GM18520 (cell line): ENCODE measurements at regions not wholly inside any gene's neighbourhood (a gene's known extent, or its start where the extent isn't known, plus 50 kb on each side); places are given as distances from the start of the nearest gene placed in this dataset.
"Not testable (repeated sequence)": the region's sequence is repeated elsewhere in the genome, so short reads cannot be mapped to it uniquely, and the experiment has no call there.

Experiments
- ATAC-seq: cut with Tn5 transposase; IDR thresholded peaks from one replicate; pipeline ENCODE4 v1.9.1; 2021; ENCODE audit not compliant: unreplicated experiment

DNA sequence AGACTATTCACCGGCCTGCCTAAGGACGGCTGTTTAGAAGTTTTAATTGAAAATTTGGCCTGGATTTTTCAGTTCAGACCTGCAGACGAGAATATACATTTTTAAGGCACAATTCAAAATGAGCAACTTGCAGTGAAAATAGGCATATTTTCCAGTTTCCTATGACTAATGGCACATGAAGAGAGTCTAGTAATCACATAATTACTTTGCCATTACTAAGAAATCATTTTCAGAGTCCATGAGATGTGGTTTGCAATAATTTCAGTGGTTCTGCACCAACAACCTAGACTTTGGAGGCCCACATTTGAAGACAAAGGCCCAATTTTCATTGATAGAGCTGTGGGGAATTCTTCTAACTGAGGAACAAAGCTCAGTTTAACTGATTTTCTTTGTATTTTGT is 205.3 kb downstream of the SOX2 start:
- ATAC-seq, result no peak

DNA sequence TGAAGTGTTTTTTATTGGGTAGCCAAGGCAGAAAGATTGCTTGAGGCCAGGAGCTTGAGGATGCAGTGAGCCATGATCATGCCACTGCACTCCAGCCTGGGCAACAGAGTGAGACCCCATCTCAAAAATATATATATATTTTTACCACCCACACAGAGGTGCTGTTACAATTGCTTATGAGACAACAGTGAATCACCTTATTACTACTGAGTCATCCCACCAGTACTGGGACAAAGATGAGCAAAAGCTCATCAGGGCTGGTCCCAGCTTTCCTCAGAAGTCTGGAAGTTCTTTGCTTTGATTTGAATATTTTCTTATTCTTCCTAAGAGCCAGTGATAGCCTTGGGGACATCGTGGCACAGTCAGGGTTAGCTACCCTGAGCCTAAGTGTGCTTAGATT is 207.7 kb downstream of the SOX2 start:
- no peak for ATAC-seq

GRCh38 chr3:181920409-181920808 is 208.7 kb downstream of the SOX2 start:
- no peak for ATAC-seq

DNA sequence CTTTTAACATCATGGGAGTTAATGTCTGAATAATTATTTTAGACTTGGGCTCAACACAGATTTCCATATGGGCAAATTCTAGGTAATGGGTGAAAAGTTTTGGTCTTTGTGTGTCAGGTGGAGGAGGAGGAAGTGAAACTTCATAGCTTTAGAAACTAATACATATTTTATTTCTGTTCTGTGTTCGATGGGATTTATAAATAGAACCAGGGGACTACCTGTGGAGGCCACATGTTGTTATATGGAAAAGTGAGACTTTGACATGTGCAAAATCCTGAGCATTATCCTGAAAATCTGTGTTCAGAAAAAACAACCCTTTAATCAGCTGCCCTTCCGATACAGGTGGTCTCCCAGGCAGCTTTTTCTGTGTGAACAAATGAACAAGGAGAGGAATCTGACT is 209.5 kb downstream of the SOX2 start:
- peak; percentile 82 for ATAC-seq

DNA sequence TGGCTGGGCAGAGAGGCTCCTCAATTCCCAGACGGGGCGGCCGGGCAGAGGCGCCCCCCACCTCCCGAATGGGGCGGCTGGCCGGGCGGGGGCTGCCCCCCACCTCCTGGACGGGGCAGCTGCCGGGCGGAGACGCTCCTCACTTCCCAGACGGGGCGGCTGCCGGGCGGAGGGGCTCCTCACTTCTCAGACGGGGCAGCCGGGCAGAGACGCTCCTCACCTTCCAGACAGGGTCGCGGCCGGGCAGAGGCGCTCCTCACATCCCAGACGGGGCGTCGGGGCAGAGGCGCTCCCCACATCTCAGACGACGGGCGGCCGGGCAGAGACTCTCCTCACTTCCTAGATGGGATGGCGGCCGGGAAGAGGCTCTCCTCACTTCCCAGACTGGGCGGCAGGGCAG is 214.1 kb downstream of the SOX2 start:
- ATAC-seq, result not testable (repeated sequence)

- no peak for ATAC-seq
Measured at GRCh38 chr3:181929501-181929900, 217.8 kb downstream of the SOX2 start.

GRCh38 chr3:181930105-181930504 is 218.4 kb downstream of the SOX2 start:
- no peak for ATAC-seq

GRCh38 chr3:181932039-181932438 is 220.3 kb downstream of the SOX2 start:
- no peak for ATAC-seq

DNA sequence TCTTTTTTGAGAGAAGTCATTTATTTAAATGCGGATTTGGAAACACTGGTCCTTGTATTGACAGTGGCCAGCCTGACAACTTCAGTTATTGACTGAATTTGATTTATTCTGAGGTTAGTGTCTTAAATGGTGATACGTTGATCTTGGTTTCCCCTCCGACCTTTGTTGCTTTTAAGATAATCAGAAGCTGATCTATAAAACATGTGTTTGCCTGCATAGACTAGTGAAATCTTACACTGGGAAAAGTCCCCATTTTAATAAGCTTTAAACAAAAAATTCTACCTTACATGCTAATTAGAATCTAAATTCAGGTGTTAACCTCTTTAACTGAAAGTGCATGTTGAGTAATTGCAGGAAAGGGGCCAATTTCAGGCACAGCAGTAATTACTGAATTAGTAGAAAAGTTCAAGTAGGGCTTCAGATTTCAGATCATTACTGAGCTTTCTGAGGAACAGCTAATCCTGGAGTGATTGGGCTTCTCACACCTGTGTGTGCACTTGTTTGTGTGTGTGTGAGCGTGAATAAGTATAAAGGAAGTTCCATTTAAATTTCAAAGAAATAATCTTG is 221.4 kb downstream of the SOX2 start:
- ATAC-seq, result no peak

DNA sequence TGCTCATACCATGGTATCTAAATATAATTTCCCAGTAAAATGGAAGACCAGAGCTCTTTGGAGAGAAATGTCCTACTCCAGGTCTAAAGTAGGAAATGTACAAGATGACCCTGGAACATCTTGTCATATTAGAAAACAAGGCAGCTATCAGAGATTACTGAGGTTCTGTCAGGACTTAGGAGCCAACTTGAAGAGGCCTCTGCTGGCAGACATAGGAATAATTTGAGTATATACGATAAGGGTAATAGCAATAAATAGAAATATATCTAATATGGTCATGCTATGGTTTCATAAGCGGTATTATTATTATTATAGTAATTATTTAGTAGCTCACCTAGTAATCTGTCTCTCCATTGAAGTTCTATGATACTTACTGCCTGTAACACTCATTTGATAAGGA is 224.2 kb downstream of the SOX2 start:
- ATAC-seq, result no peak

DNA sequence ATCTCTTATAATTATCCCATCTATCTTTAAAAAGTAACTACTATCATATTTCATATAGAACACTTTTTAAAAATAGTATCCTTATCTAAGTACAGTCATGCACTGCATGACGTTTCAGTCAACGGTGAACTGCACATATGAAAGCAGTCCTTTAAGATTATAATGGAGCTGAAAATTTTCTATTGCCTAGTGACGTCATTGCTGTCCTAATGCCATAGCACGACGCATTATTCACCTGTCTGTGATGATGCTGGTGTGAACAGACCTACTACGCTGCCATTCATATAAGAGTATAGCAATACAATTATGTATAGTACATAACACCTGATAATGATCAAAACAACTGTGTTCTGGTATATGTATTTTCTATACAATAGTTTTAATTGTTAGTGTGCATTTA is 225.0 kb downstream of the SOX2 start:
- no peak for ATAC-seq

DNA sequence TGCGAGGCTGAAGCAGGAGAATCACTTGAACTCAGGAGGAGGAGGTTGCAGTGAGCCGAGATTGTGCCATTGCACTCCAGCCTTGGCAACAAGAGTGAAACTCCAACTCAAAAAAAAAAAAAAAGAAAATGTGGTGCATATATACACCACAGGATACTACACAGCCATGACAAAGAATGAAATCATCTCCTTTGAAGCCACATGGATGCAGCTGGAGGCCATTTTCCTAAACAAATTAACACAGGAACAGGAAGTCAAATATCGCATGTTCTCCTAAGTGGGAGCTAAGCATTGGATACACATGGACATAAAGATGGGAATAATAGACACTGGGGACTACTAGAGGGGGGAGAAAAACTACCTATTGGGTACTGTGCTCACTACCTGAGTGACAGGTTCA is 226.9 kb downstream of the SOX2 start:
- not testable (repeated sequence) for ATAC-seq

DNA sequence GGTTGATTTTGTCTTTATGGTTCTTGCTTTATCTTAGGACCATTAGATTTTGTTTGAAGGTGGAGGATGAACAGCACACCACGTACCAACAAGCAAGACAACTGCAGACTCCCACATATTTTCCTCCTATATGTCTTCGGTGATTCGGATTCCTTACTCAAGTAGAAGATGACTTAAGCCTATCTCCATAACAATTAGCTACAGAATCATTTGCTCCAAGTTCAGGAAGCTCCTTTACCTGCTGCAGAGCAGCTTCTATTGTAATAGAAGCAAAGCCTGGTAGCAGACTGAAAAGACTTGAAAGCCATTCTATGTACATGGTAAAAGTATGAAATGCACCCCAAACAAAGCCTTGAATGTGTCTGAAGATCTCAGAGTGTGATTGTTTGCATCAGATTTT is 229.0 kb downstream of the SOX2 start:
- no peak for ATAC-seq

DNA sequence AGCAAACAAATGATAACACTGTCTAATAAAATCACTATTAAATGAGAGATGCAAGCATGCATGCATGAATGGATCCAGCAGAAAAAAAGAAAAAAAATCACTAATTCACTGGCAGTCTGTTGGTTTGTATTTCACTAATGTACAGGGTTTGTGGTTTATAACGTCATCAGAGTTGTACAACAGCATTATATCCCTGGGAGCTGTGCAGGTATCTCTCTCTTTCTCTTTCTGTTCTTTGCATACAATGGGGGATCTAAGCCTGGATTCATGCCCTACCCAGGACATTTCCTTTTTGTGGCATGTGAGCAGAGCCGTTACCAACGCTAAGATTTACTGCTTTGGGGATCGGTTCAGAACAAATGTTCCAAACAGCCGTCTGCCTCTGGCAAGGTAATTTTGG is 229.5 kb downstream of the SOX2 start:
- no peak for ATAC-seq

DNA sequence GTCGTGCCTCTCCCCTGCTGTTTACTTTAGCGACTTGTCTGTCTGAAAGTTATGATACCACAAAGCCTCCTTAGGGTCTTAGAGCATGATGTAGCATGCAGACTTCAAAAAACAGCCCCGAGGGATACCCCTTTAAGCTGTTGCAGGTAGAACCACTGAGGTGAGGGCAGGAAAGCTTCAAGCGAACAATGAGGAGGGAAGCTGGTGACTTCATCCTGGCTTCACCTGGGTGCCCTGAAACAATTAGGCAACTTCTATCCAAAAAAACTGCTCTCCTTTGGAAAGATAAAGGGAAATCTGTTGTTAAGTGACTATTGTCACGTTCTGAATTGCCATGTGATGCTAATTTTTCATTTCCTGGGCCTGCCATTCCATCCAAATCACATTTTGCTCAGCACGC is 231.6 kb downstream of the SOX2 start:
- ATAC-seq, result no peak

DNA sequence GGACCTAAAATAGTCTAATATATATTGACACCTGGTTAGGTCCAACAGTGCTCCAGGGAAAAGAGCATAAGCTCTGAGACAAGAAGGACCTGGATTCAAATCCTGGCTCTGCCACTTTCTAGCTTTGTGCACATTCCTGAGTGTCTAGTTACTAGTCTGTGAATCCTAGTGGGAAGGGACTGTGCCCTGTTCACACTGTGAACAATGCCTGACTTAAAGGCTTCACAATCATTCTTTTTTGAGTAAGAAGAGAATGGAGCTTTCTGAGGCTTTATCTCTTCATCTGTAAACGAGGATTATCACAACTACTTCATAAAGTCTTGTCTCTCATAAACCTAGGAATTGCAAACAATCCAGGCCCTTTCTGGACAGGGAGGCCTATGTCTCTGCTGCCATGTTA is 235.9 kb downstream of the SOX2 start:
- ATAC-seq, result no peak

- ATAC-seq, result no peak
Measured at GRCh38 chr3:181948286-181948685, 236.6 kb downstream of the SOX2 start.

- ATAC-seq, result no peak
Measured at GRCh38 chr3:181952221-181952620, 240.5 kb downstream of the SOX2 start.

GRCh38 chr3:181952929-181953328 is 241.2 kb downstream of the SOX2 start:
- ATAC-seq, result no peak

DNA sequence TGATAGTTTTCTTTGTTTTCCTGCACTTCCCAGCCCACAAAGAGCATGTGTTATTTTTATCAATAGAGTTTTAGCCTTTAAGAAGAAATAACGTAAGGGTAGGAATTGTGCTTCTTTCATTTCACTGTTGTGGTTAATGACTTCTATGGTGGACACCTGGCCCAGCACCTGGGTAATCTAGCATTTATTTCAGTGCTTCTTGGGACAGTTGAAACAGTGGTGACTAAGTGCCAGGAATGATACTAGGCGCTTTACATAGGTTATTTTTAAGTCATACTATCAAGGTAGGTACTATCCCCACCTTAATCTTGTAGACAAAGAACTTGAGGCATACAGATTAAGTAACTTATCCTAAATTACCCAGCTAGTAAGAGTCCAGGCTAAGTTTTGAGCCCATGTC is 243.8 kb downstream of the SOX2 start:
- no peak for ATAC-seq

DNA sequence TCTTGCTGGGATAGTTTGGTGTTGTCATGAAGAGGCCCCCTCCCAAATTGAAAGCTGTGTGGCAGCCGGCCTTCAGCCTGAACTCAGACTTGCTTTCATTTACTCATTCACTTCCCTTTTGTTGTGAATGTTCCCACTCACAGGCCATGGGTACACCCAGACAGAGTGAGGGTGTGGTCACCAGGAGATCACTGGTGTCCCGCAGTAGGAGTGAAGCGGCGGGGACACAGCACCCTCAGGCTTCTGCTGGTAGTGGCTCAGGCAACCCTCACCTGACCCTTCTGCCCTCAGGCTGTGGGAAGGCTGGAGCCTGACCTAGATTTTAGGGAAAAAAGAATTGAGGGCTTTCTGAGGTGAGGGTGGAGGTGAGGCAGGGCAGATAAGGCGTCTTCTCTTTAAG is 244.4 kb downstream of the SOX2 start:
- no peak for ATAC-seq

DNA sequence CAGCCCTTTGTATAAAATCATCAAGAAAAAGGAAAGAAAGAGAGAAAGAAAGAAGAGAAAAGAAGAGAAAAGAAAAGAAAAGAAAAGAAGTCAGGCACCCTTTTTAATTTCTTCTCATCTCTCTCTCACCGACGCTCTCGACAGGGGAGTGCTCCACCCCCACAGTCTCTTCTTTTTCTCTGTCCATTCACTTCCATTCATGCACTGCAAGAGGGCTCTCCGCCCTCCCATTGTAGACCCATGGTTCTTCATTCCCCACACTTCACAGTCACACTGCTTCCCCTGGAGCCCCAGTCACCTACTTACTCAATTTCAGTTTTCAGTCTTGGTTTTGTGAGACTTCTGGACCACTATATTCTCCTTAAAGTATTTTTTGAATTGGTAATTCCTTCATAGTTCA is 254.7 kb downstream of the SOX2 start:
- ATAC-seq, result no peak

- no peak for ATAC-seq
Measured at GRCh38 chr3:181969925-181970324, 258.2 kb downstream of the SOX2 start.

- ATAC-seq, result no peak
Measured at GRCh38 chr3:181971424-181971823, 259.7 kb downstream of the SOX2 start.
